H9 (cell line): ENCODE measurements at regions not wholly inside any gene's neighbourhood (a gene's known extent, or its start where the extent isn't known, plus 50 kb on each side); places are given as distances from the start of the nearest gene placed in this dataset.

ENCODE experiments used
- DNase-seq: peaks from one replicate; pipeline ENCODE4 v3.0.0-alpha.2; 2017
- H2AFZ ChIP-seq: one replicate; pipeline ENCODE4 v1.6.1; 2013; ENCODE audit warnings: mild to moderate bottlenecking, low read length, control low read depth, moderate library complexity
- H2AK5ac ChIP-seq: 2 replicates; pipeline ENCODE4 v1.6.1; 2013; ENCODE audit warnings: low read length, control low read depth, mixed read lengths; ENCODE audit not compliant: insufficient read length
- H2BK120ac ChIP-seq: one replicate; pipeline ENCODE4 v1.6.1; 2013; ENCODE audit warnings: low read depth, mild to moderate bottlenecking, low read length, control low read depth, inconsistent platforms; ENCODE audit not compliant: poor library complexity, severe bottlenecking
- H2BK12ac ChIP-seq: 2 replicates; pipeline ENCODE4 v1.6.1; 2013; ENCODE audit warnings: low read length, control low read depth, mixed read lengths, low read depth; ENCODE audit not compliant: insufficient read length
- H2BK15ac ChIP-seq: 2 replicates; pipeline ENCODE4 v1.6.1; 2013; ENCODE audit warnings: low read depth, low read length, control low read depth
- H2BK20ac ChIP-seq: one replicate; pipeline ENCODE4 v1.6.1; 2013; ENCODE audit warnings: low read depth, mild to moderate bottlenecking, low read length, control low read depth, inconsistent platforms; ENCODE audit not compliant: poor library complexity, severe bottlenecking
- H2BK5ac ChIP-seq: 2 replicates; pipeline ENCODE4 v1.6.1; 2013; ENCODE audit warnings: low read length, control low read depth, mixed read lengths; ENCODE audit not compliant: insufficient read length
- H3K14ac ChIP-seq: 2 replicates; pipeline ENCODE4 v1.6.1; 2013; ENCODE audit warnings: low read length, control low read depth; ENCODE audit not compliant: insufficient read depth
- H3K18ac ChIP-seq: 2 replicates; pipeline ENCODE4 v1.6.1; 2013; ENCODE audit warnings: low read depth, mild to moderate bottlenecking, mixed read lengths, low read length, control low read depth; ENCODE audit not compliant: insufficient read length
- H3K23ac ChIP-seq: 2 replicates; pipeline ENCODE4 v1.6.1; 2013; ENCODE audit warnings: low read length, control low read depth, mixed read lengths, low read depth; ENCODE audit not compliant: insufficient read length
- H3K23me2 ChIP-seq: 2 replicates; pipeline ENCODE4 v1.6.1; 2013; ENCODE audit warnings: low read depth, mild to moderate bottlenecking, mixed read lengths, low read length, control low read depth; ENCODE audit not compliant: insufficient read length, poor library complexity, severe bottlenecking
- H3K27ac ChIP-seq: 2 replicates; pipeline ENCODE4 v1.5.1; 2013; ENCODE audit warnings: low read length, control low read depth, mixed read lengths, low read depth; ENCODE audit not compliant: insufficient read length
- H3K27me3 ChIP-seq: 2 replicates; pipeline ENCODE4 v1.6.1; 2013; ENCODE audit warnings: low read length, control low read depth, inconsistent platforms; ENCODE audit not compliant: insufficient read depth
- H3K4ac ChIP-seq: 2 replicates; pipeline ENCODE4 v1.6.1; 2013; ENCODE audit warnings: low read depth, mild to moderate bottlenecking, control low read depth, inconsistent platforms, low read length, moderate library complexity
- H3K4me1 ChIP-seq: 2 replicates; pipeline ENCODE4 v1.6.1; 2013; ENCODE audit warnings: low read length, control low read depth, inconsistent platforms; ENCODE audit not compliant: insufficient read depth
- H3K4me2 ChIP-seq: 2 replicates; pipeline ENCODE4 v1.6.1; 2013; ENCODE audit warnings: low read length, control low read depth, mixed read lengths; ENCODE audit not compliant: insufficient read length, insufficient read depth
- H3K56ac ChIP-seq: 2 replicates; pipeline ENCODE4 v1.6.1; 2013; ENCODE audit warnings: low read depth, mild to moderate bottlenecking, mixed read lengths, low read length, control low read depth; ENCODE audit not compliant: insufficient read length
- H3K79me1 ChIP-seq: 2 replicates; pipeline ENCODE4 v1.6.1; 2013; ENCODE audit warnings: low read depth, mild to moderate bottlenecking, moderate library complexity, low read length, control low read depth, inconsistent platforms; ENCODE audit not compliant: insufficient read depth, poor library complexity, severe bottlenecking
- H3K79me2 ChIP-seq: 2 replicates; pipeline ENCODE4 v1.6.1; 2013; ENCODE audit warnings: low read length, control low read depth, inconsistent platforms; ENCODE audit not compliant: insufficient read depth
- H3K9ac ChIP-seq: 2 replicates; pipeline ENCODE4 v1.6.1; 2013; ENCODE audit warnings: low read length, control low read depth, mixed read lengths; ENCODE audit not compliant: insufficient read length; ENCODE audit errors: extremely low read depth
- H3K9me3 ChIP-seq: one replicate; pipeline ENCODE4 v1.6.1; 2013; ENCODE audit warnings: low read depth, low read length, inconsistent platforms; ENCODE audit not compliant: control insufficient read depth
- H3T11ph ChIP-seq: one replicate; pipeline ENCODE4 v1.6.1; 2013; ENCODE audit warnings: mild to moderate bottlenecking, low read length, control low read depth, inconsistent platforms
- H4K20me1 ChIP-seq: one replicate; pipeline ENCODE4 v1.6.1; 2013; ENCODE audit not compliant: control insufficient read depth, insufficient read length, insufficient read depth
- H4K5ac ChIP-seq: 2 replicates; pipeline ENCODE4 v1.6.1; 2013; ENCODE audit warnings: low read depth, mild to moderate bottlenecking, mixed read lengths, low read length, control low read depth; ENCODE audit not compliant: insufficient read length
- H4K8ac ChIP-seq: replicated peaks from 2 replicates; pipeline ENCODE4 v1.6.1; 2013; ENCODE audit warnings: low read length, control low read depth, mixed read lengths, low read depth; ENCODE audit not compliant: insufficient read length
- H4K91ac ChIP-seq: 2 replicates; pipeline ENCODE4 v1.6.1; 2013; ENCODE audit warnings: low read depth, mild to moderate bottlenecking, moderate library complexity, mixed read lengths, low read length, control low read depth; ENCODE audit not compliant: insufficient read length
- H3K27ac Mint-ChIP-seq, 3 experiments: 2 replicates in 2 of 3; 3 replicates in 1 of 3; pipeline ENCODE4 v1.8.0; 2020 to 2021; ENCODE audit warnings: mixed read lengths in 3 of 3, mild to moderate bottlenecking in 1 of 3, moderate library complexity in 1 of 3
- H3K27me3 Mint-ChIP-seq: 2 replicates; pipeline ENCODE4 v1.8.0; 2021; ENCODE audit warnings: low read depth, mild to moderate bottlenecking, moderate library complexity, mixed read lengths
- H3K36me3 Mint-ChIP-seq, 3 experiments: 2 replicates in 2 of 3; 3 replicates in 1 of 3; pipeline ENCODE4 v1.8.0; 2020 to 2021; ENCODE audit warnings: low read depth in 3 of 3, mixed read lengths in 3 of 3; ENCODE audit not compliant: insufficient read depth in 1 of 3
- H3K4me1 Mint-ChIP-seq, 2 experiments: 2 replicates each; pipeline ENCODE4 v1.8.0; 2020; ENCODE audit warnings: mixed read lengths in 2 of 2
- H3K4me3 Mint-ChIP-seq, 2 experiments: 2 replicates in 1 of 2; 3 replicates in 1 of 2; pipeline ENCODE4 v1.8.0; 2020 to 2021; ENCODE audit warnings: mild to moderate bottlenecking in 2 of 2, mixed read lengths in 2 of 2, moderate library complexity in 1 of 2
- H3K9me3 Mint-ChIP-seq, 2 experiments: 2 replicates in 1 of 2; 3 replicates in 1 of 2; pipeline ENCODE4 v1.8.0; 2020; ENCODE audit warnings: mild to moderate bottlenecking in 2 of 2, mixed read lengths in 2 of 2, moderate library complexity in 1 of 2
- WGBS: extraction: QIAGEN DNeasy Blood & Tissue Kit; methylation state at CpG from one replicate; pipeline ENCODE4 v1.1.7; 2013; ENCODE audit warnings: missing lambda C conversion rate, low lambda C conversion rate, mixed read lengths; ENCODE audit not compliant: insufficient read length; ENCODE audit errors: extremely low coverage; 5-methylcytosine and 5-hydroxymethylcytosine counted together
- TF ChIP-seq, protein P1 (sequence below): fragments of 200-600 bp; sonication (generic); conservative IDR thresholded peaks from 3 replicates; pipeline ENCODE4 v1.8.0; 2021; ENCODE audit warnings: antibody characterized with exemption, mild to moderate bottlenecking

DNA sequence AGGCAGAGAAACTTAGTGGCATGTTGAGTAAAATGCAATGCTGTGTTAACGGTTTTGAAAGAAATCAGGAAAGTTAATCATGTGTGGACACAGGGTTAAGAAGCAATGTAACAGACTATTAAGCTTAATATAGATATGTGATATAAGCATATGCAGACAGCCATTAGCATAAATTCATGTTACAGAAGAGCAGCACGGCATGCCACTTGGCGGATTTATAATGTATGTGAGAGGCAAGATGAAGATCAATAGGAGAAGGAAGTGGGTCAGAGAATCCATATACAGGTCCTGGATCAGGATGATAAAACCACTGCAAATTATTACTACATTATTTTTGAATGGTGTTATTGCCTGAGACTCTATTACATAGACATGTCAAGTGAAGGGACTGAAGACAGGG is 694.3 kb downstream of the MCTP2 start:
- H3K79me2 ChIP-seq: no peaks in the 10 kb centered on the region
- H3K4me2 ChIP-seq: no peak overlapping the region
- DNase-seq: no peak
- TF ChIP-seq, protein P1, sequence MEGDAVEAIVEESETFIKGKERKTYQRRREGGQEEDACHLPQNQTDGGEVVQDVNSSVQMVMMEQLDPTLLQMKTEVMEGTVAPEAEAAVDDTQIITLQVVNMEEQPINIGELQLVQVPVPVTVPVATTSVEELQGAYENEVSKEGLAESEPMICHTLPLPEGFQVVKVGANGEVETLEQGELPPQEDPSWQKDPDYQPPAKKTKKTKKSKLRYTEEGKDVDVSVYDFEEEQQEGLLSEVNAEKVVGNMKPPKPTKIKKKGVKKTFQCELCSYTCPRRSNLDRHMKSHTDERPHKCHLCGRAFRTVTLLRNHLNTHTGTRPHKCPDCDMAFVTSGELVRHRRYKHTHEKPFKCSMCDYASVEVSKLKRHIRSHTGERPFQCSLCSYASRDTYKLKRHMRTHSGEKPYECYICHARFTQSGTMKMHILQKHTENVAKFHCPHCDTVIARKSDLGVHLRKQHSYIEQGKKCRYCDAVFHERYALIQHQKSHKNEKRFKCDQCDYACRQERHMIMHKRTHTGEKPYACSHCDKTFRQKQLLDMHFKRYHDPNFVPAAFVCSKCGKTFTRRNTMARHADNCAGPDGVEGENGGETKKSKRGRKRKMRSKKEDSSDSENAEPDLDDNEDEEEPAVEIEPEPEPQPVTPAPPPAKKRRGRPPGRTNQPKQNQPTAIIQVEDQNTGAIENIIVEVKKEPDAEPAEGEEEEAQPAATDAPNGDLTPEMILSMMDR: no peak
- H2BK120ac ChIP-seq: no peak overlapping the region
- H4K20me1 ChIP-seq: no peaks in the 10 kb centered on the region
- Mint-ChIP-seq H3K9me3 (no peaks in the 10 kb centered on the region), H3K4me1 (no peaks in the 10 kb centered on the region), H3K27ac (no peak overlapping the region), H3K4me3 (no peak overlapping the region), H3K36me3 (no peaks in the 10 kb centered on the region), H3K27me3 (no peaks in the 10 kb centered on the region)
- H2BK5ac ChIP-seq: no peak overlapping the region
- H3K4me1 ChIP-seq: no peaks in the 10 kb centered on the region
- H2AK5ac ChIP-seq: no peak overlapping the region
- H4K8ac ChIP-seq: no peak overlapping the region
- H3K23ac ChIP-seq: no peak overlapping the region
- H2BK20ac ChIP-seq: no peak overlapping the region
- WGBS: no CpG with 5 or more reads among the region's 3 CpGs
- no peak overlapping the region for H3K56ac ChIP-seq
- no peak overlapping the region for H3T11ph ChIP-seq
- no peak overlapping the region for H2BK15ac ChIP-seq
- H3K9ac ChIP-seq: no peak overlapping the region
- no peaks in the 10 kb centered on the region for H3K23me2 ChIP-seq
- no peaks in the 10 kb centered on the region for H3K27me3 ChIP-seq
- no peak overlapping the region for H3K27ac ChIP-seq
- no peak overlapping the region for H4K5ac ChIP-seq
- H3K14ac ChIP-seq: no peak overlapping the region
- H2BK12ac ChIP-seq: no peak overlapping the region
- H3K9me3 ChIP-seq: no peaks in the 10 kb centered on the region
- no peaks in the 10 kb centered on the region for H3K79me1 ChIP-seq
- H3K18ac ChIP-seq: no peak overlapping the region
- H2AFZ ChIP-seq: no peak overlapping the region
- H4K91ac ChIP-seq: no peak overlapping the region
- no peak overlapping the region for H3K4ac ChIP-seq
